HEK293 (cell line): ENCODE measurements at regions not wholly inside any gene's neighbourhood (a gene's known extent, or its start where the extent isn't known, plus 50 kb on each side); places are given as distances from the start of the nearest gene placed in this dataset.

Source experiments
- CTCF ChIA-PET: fragments of 350-600 bp; formaldehyde crosslinking; extraction: SDS; loops from one replicate; lab custom pipeline; 2021; ENCODE audit warnings: antibody characterized with exemption; lab: Yijun Ruan, JAX
- POLR2A ChIA-PET: fragments of 300-600 bp; formaldehyde crosslinking; extraction: SDS; loops from one replicate; lab custom pipeline; 2020; ENCODE audit warnings: antibody characterized with exemption, inconsistent platforms; lab: Yijun Ruan, JAX
- H3K27ac ChIP-seq: fragments of 200-500 bp; sonication (Bioruptor generic); 2 replicates; pipeline ENCODE4 v1.5.1; 2014; ENCODE audit warnings: low read depth, low read length, control low read depth, inconsistent platforms; ENCODE audit errors: extremely low read depth
- H3K36me3 ChIP-seq, 2 experiments: fragments of 200-500 bp in 1 of 2; sonication (Bioruptor generic) in 1 of 2; 1 replicate in 1 of 2; 2 replicates in 1 of 2; pipeline ENCODE4 v1.5.1; 2014 to 2017; ENCODE audit warnings: inconsistent platforms in 2 of 2, low read length in 2 of 2; ENCODE audit not compliant: control insufficient read depth in 2 of 2, insufficient read depth in 1 of 2
- H3K4me1 ChIP-seq: fragments of 200-500 bp; sonication (Bioruptor generic); 2 replicates; pipeline ENCODE4 v1.5.1; 2014; ENCODE audit warnings: mild to moderate bottlenecking, low read length, inconsistent platforms; ENCODE audit not compliant: control insufficient read depth, insufficient read depth
- H3K4me3 ChIP-seq: 2 replicates; pipeline ENCODE4 v1.5.1; 2011; ENCODE audit warnings: low read depth, mild to moderate bottlenecking, control low read depth, low read length, moderate library complexity
- H3K9me3 ChIP-seq: fragments of 200-500 bp; sonication (Bioruptor generic); 2 replicates; pipeline ENCODE4 v1.5.1; 2014; ENCODE audit warnings: low read depth, low read length, inconsistent platforms; ENCODE audit not compliant: control insufficient read depth, insufficient read depth
- KLF7 ChIP-seq: fragments of 450-650 bp; formaldehyde crosslinking; IDR thresholded peaks from 2 replicates; pipeline ENCODE4 v1.5.1; 2016; ENCODE audit warnings: missing biosample characterization, missing genetic modification characterization, borderline replicate concordance
- MEIS1 ChIP-seq: sonication (generic); formaldehyde crosslinking; IDR thresholded peaks from 2 replicates; pipeline ENCODE4 v1.8.1; 2022; ENCODE audit warnings: missing genetic modification reagents, mild to moderate bottlenecking, borderline replicate concordance
- SCRT2 ChIP-seq: fragments of 450-650 bp; formaldehyde crosslinking; IDR thresholded peaks from 2 replicates; pipeline ENCODE4 v1.5.1; 2016; ENCODE audit warnings: missing biosample characterization, missing genetic modification characterization
- ZNF133 ChIP-seq: fragments of 450-650 bp; formaldehyde crosslinking; IDR thresholded peaks from 2 replicates; pipeline ENCODE4 v1.5.1; 2016; ENCODE audit warnings: missing biosample characterization, missing genetic modification characterization
- ZNF146 ChIP-seq: fragments of 450-650 bp; formaldehyde crosslinking; IDR thresholded peaks from 2 replicates; pipeline ENCODE4 v1.5.1; 2016; ENCODE audit warnings: missing biosample characterization, missing genetic modification characterization
- ZNF214 ChIP-seq: fragments of 450-650 bp; formaldehyde crosslinking; IDR thresholded peaks from 2 replicates; pipeline ENCODE4 v1.5.1; 2017; ENCODE audit warnings: missing biosample characterization, mild to moderate bottlenecking, missing genetic modification characterization, borderline replicate concordance
- ZNF274 ChIP-seq, 2 experiments: fragments of 200-500 bp in 1 of 2; fragments of 450-650 bp in 1 of 2; sonication (Bioruptor generic) in 1 of 2; formaldehyde crosslinking in 1 of 2; IDR thresholded peaks; 2 replicates each; pipeline versions ENCODE4 v1.5.1 to v1.6.1; 2014 to 2016; ENCODE audit warnings: borderline replicate concordance in 1 of 2, inconsistent platforms in 1 of 2, low read length in 1 of 2, missing biosample characterization in 1 of 2, missing genetic modification characterization in 1 of 2
- ZNF341 ChIP-seq: fragments of 450-650 bp; formaldehyde crosslinking; IDR thresholded peaks from 2 replicates; pipeline ENCODE4; 2016; ENCODE audit warnings: low read depth, missing biosample characterization, missing genetic modification characterization
- ZNF530 ChIP-seq: fragments of 450-650 bp; formaldehyde crosslinking; IDR thresholded peaks from 2 replicates; pipeline ENCODE4 v1.5.1; 2016; ENCODE audit warnings: low read depth, missing biosample characterization, missing genetic modification characterization
- ZNF558 ChIP-seq: fragments of 450-650 bp; formaldehyde crosslinking; IDR thresholded peaks from 2 replicates; pipeline ENCODE4 v1.5.1; 2016; ENCODE audit warnings: missing biosample characterization, missing genetic modification characterization
- ZNF585B ChIP-seq: fragments of 450-650 bp; formaldehyde crosslinking; IDR thresholded peaks from 2 replicates; pipeline ENCODE4 v1.5.1; 2016; ENCODE audit warnings: missing biosample characterization, missing genetic modification characterization
- ZNF610 ChIP-seq: fragments of 450-650 bp; formaldehyde crosslinking; IDR thresholded peaks from 2 replicates; pipeline ENCODE4 v1.5.1; 2016; ENCODE audit warnings: missing biosample characterization, missing genetic modification characterization, borderline replicate concordance
- ZNF621 ChIP-seq: fragments of 450-650 bp; formaldehyde crosslinking; IDR thresholded peaks from 2 replicates; pipeline ENCODE4 v1.5.1; 2017; ENCODE audit warnings: missing biosample characterization, missing genetic modification characterization
- ZNF623 ChIP-seq: fragments of 450-650 bp; formaldehyde crosslinking; IDR thresholded peaks from 2 replicates; pipeline ENCODE4 v1.5.1; 2016; ENCODE audit warnings: missing biosample characterization, missing genetic modification characterization
- ZNF692 ChIP-seq: fragments of 450-650 bp; formaldehyde crosslinking; IDR thresholded peaks from 2 replicates; pipeline ENCODE4 v1.5.1; 2016; ENCODE audit warnings: missing biosample characterization, missing genetic modification characterization
- TF ChIP-seq, protein P1 (sequence below): fragments of 450-650 bp; formaldehyde crosslinking; IDR thresholded peaks from 2 replicates; pipeline ENCODE4 v1.5.1; 2016; ENCODE audit warnings: missing biosample characterization, missing genetic modification characterization

DNA sequence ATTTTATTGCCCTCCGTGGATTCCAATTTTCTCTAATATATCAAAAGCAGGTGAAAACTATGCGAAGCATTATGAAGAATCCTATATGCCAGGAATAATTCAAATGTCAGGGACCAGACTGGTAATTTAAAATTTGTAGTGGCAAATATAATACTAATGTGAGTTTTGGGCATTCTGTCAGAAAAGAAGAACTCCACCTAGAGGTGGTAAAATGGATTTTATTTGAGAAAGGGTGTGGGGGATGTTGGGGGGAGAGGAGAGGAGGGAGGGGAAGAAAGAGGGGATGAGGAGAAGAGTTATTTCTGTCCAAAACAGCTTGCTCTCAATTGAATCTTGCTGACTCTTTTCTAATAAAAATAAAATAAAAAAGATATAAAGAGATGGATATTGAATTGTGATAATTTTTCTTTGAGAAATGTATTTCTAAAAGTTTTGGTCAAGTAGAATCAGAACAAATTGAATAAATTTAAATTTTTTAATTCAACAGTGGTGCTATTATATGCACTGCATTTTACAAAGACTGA lies 929.3 kb upstream of the SLITRK5 start (continued):
- TF ChIP-seq ZNF341 (no peak), SCRT2 (tag by site-specific recombination) (no peak), ZNF214 (tag by site-specific recombination) (no peak), ZNF585B (tag by site-specific recombination) (no peak)
- TF ChIP-seq, protein P1, sequence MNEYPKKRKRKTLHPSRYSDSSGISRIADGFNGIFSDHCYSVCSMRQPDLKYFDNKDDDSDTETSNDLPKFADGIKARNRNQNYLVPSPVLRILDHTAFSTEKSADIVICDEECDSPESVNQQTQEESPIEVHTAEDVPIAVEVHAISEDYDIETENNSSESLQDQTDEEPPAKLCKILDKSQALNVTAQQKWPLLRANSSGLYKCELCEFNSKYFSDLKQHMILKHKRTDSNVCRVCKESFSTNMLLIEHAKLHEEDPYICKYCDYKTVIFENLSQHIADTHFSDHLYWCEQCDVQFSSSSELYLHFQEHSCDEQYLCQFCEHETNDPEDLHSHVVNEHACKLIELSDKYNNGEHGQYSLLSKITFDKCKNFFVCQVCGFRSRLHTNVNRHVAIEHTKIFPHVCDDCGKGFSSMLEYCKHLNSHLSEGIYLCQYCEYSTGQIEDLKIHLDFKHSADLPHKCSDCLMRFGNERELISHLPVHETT (tag by site-specific recombination) = no peak
- TF ChIP-seq, all 188 proteins: peak for 0

DNA sequence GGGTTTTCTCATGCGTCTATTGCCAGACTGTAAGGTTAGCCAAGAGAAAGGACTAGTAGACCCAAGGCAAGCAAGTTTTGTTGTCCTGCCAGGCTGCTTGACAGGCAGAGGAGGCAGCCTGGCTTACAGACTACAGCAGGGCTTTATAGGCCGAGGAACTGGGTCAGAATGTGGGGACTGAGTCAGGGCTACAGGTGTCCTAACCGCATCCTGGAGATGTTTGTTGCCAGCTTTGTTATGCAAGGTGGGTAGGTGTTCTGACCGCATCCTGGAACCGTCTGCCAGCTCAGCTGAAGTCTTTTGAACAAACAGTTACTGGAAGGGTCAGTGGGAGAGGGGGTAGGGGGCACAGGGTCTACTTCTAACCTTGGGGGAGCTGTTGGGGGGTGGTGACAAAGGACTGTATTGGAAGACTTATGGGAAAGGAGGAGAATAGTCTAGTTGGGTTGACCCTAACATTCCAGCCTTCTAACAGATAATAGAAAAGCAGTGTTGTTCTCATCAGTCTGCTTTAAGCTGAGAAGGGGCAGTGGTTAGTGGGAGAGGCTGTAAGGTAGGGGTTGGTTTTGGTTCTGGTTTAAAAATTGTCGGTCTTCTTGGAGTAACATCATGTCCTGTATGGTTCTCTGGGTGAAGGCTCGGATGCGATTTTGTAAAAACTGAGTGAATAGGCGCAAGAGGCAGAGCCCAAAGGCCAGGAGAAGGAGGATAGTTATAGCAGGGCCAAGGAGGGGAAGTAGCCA lies 913.8 kb upstream of the SLITRK5 start:
- Histone ChIP-seq H3K4me3 (no peak overlapping the region), H3K9me3 (no peaks in the 10 kb centered on the region), H3K36me3 (no peaks in the 10 kb centered on the region), H3K27ac (no peak overlapping the region), H3K4me1 (no peaks in the 10 kb centered on the region)
- no peak for TF ChIP-seq ZNF558 (tag by site-specific recombination)
- POLR2A ChIA-PET = no interaction called here
- CTCF ChIA-PET = no interaction called here

DNA sequence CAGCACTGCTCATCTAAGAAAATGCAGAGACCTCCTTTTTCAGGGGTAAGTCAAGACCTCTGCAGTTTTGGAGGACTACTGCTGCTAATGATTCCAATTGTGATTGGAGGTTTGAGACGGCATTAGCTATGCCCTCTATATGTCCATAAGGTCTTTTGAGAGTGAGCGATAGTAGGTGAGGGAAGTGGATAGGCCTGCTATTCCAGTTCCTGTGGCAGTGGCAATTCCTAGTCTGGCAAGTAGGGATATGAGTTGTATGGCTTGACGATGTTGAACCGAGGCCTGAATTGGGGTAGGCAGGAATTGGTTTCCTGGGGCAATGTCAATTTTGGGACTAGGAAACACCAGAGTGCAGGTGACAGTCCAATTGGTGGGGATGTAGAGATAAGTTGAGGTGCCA lies 913.1 kb upstream of the SLITRK5 start:
- ChIA-PET POLR2A (no interaction called here), CTCF (no interaction called here)
- Histone ChIP-seq H3K4me3 (no peak overlapping the region), H3K4me1 (no peaks in the 10 kb centered on the region), H3K9me3 (no peaks in the 10 kb centered on the region), H3K36me3 (no peaks in the 10 kb centered on the region), H3K27ac (no peak overlapping the region)
- TF ChIP-seq ZNF133 = no peak
- TF ChIP-seq SCRT2 (tag by site-specific recombination) = no peak

DNA sequence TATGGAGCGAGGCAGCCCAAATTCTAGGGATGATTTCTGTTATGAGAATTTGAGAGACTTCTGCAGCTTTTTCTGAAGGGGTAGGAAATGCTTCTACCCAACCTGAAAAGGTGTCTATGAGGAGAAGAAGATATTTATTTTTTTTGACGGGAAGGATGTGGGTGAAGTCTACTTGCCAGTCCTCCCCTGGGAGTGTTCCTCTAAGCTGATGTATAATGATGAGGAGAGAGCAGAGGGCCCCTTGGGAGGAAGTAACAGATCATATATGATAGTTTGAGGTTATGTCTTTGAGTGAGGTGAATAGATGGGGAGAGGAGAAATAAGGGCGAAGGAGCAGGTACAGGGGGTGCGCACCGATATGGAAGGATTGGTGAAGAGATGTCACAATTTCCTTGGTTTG lies 910.6 kb upstream of the SLITRK5 start:
- H3K27ac ChIP-seq = no peak overlapping the region
- TF ChIP-seq ZNF146 (tag by site-specific recombination) (no peak), KLF7 (no peak), ZNF530 (tag by site-specific recombination) (no peak), MEIS1 (CRISPR knock-in tag) (no peak)
- TF ChIP-seq, all 188 proteins: peak for 0
- ChIA-PET POLR2A (no interaction called here), CTCF (no interaction called here)
- Histone ChIP-seq H3K9me3 (no peaks in the 10 kb centered on the region), H3K36me3 (no peaks in the 10 kb centered on the region), H3K4me1 (no peaks in the 10 kb centered on the region), H3K4me3 (no peak overlapping the region)

DNA sequence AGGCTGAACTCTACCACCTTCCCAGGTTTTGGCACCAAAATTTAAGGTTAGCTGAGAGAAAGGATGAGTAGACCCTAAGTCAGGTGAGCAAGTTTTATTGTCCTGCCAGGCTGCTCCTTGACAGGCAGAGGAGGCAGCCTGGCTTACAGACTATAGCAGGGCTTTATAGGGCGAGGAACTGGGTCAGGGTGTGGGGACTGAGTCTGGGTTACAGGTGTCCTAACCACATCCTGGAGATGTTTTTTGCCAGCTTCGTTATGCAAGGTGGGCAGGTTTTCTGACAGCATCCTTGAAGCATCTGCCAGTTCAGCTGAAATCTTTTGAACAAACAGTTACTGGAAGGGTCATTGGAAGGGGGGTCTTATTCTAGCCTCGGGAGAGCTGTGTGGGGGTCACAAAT lies 905.7 kb upstream of the SLITRK5 start:
- Histone ChIP-seq H3K36me3 (no peaks in the 10 kb centered on the region), H3K9me3 (no peaks in the 10 kb centered on the region), H3K27ac (no peak overlapping the region), H3K4me1 (no peaks in the 10 kb centered on the region), H3K4me3 (no peak overlapping the region)
- ChIA-PET CTCF (no interaction called here), POLR2A (no interaction called here)
- TF ChIP-seq ZNF623 (tag by site-specific recombination) (no peak), ZNF692 (tag by site-specific recombination) (no peak), ZNF274 (IDR thresholded peaks at IDR 0.05; ENCODE audit: low read length) (no peak), ZNF274 (tag by site-specific recombination; IDR thresholded peaks at IDR 0.05; ENCODE audit: borderline replicate concordance) (no peak), ZNF621 (tag by site-specific recombination) (no peak), ZNF610 (tag by site-specific recombination) (no peak)
